HG02678 (cell line): ENCODE measurements at regions not wholly inside any gene's neighbourhood (a gene's known extent, or its start where the extent isn't known, plus 50 kb on each side); places are given as distances from the start of the nearest gene placed in this dataset.
A peak's percentile ranks its signal among the peaks of the same experiment; 100 is the strongest.
"Not testable (repeated sequence)": the region's sequence is repeated elsewhere in the genome, so short reads cannot be mapped to it uniquely, and the experiment has no call there.

Experiments
- ATAC-seq: cut with Tn5 transposase; IDR thresholded peaks from one replicate; pipeline ENCODE4 v1.9.1; 2021; ENCODE audit warnings: mild to moderate bottlenecking, moderate library complexity; ENCODE audit not compliant: unreplicated experiment

DNA sequence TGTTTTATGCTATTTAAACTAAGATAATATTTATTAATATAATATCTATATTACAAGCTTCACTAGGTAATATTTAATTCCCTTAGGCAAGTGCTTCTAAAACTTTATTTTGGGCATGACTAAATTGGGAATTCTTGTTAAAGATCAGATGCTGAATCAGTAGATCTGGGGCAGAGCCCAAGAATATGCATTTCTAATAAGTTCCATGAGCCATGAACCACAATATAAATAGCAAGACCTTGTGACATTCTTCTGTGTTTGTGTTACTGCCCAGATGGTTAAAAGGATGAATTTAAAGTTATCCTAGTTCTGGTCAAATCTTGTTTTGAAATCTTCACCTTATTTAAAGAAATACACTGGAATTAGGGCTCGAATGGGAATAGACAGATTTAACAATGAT lies 258.4 kb upstream of the CACNA2D1 start:
- no peak for ATAC-seq

DNA sequence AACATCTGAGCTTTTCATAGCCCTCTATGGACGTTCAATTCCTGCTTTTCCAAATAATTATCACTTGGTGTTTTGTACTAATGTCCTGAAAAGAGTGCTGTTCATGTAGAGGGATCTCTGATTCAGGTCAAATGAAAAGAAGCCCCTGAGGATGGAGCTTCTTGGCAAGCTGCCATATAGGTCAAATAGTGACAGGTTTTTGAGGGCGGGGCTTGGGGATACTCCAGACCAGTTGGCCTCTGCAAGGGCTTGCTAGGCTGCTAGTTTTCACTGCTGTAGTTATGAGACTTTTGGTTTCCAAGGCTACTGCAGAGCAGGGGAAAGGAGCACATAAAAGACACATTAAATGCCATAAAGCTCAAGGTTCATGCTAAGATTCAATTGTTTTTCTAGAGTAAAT lies 257.2 kb upstream of the CACNA2D1 start:
- ATAC-seq, result no peak

DNA sequence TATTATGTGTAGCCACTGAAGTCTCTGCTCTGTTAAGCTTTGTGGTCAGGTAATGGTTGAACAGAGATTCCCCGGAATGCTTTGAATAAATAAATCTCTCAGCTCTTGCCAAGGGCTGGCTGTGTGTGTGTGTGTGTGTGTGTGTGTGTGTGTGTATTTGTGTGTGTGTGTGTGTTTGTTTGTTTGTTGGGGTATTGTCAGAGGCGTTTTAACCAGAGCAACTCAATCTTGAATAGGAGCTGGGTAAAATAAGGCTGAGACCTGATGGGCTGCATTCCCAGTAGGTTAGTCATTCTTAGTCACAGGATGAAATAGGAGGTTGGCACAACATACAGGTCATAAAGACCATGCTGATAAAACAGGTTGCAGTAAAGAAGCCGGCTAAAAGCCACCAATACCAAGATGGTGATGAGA lies 256.2 kb upstream of the CACNA2D1 start:
- no peak for ATAC-seq

DNA sequence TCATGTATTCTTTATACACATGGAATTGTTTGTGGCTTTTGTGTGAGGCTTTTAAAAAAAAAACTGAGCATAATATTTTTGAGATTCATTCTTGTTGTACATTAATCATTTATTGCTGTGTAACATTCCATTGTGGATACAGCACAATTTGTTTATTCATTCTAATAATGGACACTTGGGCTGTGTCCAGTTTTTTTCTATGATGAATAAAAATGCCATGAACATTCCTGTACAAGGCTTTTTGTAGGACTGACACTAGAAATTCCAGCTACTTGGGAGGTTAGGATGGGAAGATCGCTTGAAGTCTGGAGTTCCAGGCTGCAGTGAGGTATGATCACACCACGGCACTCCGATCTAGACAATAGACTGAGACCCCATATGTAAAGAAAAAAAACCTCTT lies 254.3 kb upstream of the CACNA2D1 start:
- no peak for ATAC-seq

DNA sequence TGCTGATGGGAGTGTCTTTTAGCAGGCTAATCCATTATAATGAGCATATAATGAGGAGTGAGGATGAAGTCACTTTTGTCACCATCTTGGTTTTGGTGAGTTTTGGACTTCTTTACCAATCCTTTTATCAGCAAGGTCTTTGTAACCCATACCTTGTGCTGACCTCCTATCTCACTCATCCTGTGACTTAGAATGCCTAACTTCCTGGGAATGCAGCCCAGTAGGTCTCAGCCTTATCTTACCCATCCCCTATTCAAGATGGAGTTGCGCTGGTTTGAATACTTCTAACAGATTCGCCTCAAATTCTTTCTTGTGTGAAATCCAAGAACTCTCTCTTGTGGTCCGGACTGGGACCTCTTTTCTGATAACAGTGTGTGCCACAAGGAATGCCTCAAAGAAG lies 253.1 kb upstream of the CACNA2D1 start:
- ATAC-seq, result no peak

DNA sequence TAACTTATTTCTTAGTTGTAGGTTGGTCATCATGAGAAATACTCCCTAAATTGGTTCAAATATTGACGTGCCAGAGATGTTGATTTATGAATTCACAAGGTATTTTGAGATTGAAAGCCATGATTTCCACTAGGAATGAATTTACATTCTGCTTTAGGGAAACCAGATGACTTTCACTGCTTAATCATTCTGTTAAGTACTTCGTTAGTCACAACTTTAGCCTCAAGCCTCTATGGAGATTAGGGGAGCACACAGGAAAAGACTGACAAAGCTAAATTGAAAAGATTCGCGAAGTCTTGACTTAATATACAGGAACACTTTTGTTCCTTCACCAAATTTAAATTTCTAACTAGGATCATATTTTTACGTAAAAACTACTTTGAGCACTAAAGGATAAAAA lies 250.4 kb upstream of the CACNA2D1 start:
- ATAC-seq, result no peak

DNA sequence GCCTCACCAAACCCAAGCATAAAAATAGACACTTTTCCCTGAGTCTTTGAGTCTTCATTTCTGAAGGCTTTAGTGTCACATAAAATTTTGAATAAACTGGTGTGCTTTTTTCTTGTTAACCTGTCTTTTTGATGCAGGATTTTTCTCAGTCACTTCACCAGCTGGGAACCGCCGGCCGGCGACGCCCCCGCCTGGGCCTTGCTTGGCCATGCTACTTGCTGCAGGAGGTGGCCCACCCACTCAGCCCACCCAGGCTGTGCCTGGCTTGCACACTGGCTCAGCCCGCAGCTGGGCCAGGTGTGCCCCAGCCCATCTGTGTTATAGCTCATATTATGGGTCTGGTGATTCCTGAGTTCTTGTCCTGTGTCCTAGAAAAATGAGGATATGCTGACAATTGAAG lies 247.4 kb upstream of the CACNA2D1 start:
- ATAC-seq, result no peak

DNA sequence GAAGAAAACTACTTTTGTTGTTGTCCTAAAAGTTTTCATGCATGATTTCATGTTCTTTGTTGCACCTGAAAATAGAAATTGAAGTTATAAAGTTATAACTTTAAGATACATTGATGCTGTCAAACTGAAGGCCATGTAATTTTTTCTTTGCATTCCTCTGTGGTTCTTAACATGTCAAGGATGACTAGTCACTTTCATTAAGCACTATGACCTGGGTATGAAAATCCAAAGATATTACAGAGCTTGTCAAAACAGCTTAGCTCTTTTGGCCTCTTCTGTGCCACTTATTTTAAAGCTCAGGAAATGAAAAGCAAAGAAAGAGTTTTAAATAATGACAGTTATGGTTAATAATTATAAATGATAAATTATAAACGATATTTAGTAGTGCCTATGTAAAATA lies 241.6 kb upstream of the CACNA2D1 start:
- no peak for ATAC-seq

DNA sequence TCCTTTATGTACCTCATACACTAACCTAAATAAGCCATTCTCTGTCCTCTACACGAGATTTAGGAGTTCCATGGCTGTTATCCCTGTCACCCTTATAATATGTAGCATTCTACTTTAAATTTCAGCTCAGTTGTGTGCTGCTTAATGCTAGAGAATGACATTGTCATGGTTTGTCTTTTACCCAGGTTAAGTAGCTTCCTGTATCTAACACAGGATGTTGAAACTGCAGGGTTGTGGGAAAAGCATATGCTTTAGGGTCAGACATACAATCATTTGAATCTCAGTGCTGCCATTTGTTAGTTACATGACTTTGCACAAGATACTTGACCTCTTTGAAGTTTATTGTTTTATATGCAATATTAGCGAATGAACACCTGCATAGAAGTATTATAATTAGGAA lies 235.1 kb upstream of the CACNA2D1 start:
- ATAC-seq, result peak; percentile 41

DNA sequence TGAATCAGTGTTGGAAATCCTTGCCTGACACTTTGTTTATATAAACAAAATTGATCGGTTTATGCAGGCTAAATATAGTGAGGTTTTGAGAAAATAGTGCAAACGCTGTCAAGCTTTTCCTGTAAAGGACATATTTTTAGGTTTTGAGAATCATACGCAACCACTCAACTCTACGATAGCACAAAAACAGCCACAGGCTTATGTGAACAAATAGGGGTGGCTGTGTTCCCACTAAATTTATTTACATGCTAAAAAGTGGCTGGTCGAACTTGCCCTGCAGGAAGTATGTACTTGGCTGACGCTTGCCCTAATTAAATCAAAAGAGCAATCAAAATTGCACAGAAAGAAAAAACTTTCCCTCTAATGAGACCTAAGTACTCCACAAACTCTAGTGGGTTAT lies 234.7 kb upstream of the CACNA2D1 start:
- ATAC-seq, result no peak

DNA sequence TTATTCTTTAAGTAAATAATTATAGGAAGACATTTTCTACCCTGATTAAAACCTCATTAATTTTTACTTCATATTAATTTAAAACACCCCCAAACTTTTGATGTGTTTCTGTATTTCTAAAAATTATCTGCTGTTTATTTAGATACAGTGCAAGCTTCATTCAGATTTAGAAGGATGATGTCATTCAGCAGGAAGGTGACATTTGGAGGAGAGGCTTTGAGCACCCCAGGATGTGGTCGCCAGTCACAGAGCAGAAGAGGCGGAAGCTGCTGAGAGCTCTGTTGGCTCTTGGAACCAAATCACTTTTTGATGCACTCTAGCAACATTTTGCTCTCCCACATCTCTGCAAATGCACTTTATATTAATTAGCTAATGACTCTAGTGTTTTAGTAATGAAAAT lies 233.9 kb upstream of the CACNA2D1 start:
- peak; percentile 74 for ATAC-seq

DNA sequence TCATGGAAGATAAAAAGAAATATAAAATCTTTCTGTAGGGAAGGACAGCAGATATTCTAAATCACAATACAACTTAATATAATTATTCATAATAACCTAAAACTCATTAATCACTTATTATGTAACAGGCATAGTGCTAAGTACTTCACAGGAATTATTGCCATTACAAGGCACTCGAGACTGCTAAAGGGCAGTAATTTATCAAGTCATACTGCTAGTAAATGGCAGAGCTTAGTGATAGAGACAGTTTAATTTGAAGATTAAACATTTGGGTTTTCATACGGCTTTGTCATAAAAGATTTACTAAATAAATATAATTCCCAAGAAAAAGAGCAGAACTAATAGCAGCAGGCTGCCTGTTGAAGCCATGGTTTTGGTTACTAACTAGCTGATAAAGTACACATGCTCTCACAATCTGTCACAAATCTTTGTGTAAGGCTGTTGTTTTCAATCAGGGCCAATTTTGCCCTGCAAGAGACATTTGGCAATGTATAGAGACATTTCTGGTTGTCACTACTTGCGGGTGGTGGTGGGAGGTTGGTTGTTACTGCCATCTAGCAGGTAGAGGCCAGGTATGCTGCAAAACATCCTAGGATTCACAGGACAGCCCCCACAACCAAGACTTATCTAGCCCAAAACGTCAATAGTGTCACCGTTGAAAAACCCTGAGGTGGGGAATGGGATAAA lies 233.3 kb upstream of the CACNA2D1 start:
- ATAC-seq, result no peak

DNA sequence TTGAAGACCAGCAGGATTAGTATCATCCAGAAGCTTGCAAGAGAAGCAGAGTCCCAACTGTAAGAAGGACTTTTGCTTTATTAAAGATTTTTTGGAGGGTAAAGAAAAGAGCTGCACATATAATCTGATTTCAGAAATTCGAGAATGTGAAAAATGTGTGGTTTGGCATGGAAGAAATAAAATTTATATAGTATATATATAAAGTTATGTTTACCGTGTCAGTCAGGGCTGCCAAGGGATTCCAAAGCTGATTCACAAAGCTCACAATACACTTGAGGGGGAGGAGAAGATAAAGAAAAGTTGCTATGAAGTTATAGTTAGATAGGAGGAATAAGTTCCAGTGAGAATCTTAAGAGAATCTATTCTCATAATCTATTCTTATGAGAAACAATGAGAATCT lies 231.8 kb upstream of the CACNA2D1 start:
- ATAC-seq, result no peak

DNA sequence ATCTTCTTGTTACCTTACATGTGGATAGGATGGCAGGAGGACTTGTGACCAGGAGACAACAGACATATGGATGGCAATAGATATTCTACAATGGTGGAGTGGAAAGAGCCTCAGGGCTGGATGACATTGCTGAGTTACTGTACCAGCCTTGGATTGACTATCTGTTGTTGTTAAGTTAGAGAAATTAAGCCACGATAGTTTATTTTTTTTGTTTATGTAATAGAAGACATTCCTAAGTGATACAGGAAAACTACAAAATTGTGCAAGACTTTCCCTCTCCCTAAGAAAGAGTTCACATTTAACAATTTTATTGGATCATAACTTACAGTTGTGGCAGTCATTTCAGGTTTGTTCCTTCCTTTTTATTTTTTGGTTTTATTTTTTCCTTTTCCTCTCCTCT lies 230.7 kb upstream of the CACNA2D1 start:
- ATAC-seq, result no peak

DNA sequence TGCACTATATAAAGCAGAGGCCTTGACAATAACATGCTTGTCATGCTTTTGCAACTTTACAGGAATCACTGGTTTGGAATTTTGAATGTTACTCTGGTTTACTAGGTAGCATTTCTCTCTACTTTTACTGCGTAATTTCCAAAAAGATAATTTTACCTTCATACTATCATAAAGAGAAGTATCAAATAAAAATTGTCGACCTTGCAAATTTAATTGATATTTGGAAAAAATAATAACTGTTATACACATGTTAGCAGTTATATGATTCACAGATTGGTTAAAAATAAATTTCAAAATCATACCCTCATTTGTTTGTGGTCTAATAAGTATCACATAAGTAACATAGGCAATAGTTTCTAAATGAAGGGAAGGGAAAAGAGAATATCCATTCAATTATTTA lies 228.5 kb upstream of the CACNA2D1 start:
- ATAC-seq, result no peak

DNA sequence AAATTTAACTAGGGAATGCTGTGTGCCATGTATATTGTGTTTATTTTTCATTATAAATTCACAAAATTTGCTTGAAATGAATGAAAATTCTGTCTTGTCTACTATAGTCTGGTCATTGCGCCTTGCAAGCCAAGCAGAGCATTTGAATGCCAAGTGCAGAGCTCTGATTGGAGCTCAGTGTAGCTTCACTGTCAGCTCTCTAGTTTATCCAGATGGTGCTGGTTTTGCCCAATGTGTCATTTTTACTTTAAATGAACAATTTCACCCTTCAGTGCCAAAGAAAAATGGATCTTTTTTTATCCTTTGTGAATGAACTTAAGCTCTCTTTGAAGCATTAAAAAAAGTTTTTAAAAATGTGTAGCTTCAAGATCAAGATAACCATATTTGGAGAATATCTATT lies 225.6 kb upstream of the CACNA2D1 start:
- ATAC-seq, result no peak

DNA sequence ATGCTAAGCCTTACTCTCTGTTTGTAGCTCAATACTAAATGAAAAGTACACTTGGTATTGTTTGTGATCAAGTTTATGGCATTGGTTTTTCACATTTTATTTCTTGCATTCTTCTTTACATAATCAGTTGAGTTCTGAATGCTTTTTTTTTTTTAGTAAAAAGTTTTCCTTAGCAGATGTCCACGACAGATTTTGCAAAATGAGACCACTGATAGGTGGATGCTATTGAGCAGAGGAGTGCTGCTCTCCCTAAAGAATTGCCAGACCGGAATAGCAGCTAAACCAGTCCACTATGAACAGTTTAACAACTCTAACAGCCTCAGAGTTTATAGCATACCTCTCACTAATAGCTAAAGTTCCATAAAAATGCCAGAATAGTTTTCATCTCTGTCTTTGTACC lies 225.1 kb upstream of the CACNA2D1 start:
- no peak for ATAC-seq

DNA sequence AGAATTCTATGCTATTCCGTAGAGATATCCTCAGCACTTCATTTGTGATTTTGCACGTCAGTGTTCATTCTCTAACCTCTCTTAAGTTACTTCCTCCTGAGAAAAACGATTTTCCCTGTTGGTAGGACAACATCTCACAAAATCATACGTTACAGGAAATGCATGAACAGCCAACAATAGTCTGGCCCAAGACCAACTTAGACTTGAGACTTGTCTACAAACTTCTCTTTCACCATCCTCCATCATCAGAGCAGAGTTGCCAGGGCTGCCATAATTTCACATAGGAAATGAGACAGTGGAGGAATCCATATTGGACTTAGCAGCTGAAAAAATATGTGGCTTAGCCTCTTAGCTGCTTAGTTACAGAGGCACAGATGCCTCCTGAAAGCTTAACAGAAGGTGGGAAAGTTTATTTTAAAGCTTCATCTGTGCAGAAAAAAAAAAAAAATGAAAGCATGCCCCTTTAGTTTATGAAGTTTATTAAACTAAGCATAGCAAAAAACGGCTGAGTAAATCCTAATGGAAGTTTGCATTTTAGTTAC lies 222.5 kb upstream of the CACNA2D1 start:
- no peak for ATAC-seq

DNA sequence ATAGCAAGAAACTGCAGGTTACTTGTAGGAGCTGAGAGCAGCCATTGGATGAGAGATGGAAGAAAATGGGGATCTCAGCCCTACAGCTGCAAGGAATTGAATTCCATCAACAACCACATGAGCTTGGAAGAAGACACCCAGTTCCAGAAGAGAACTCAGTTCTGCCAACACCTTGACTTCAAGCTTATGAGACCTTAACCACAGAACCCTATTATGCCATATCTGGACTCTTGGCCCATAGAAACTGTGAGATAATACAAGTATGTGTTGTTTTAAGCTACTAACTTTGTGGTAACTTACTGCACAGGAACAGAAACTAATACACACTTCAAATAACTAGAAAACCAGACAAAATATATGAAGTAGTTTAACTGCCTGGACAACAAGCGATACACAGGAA lies 212.4 kb upstream of the CACNA2D1 start:
- no peak for ATAC-seq

DNA sequence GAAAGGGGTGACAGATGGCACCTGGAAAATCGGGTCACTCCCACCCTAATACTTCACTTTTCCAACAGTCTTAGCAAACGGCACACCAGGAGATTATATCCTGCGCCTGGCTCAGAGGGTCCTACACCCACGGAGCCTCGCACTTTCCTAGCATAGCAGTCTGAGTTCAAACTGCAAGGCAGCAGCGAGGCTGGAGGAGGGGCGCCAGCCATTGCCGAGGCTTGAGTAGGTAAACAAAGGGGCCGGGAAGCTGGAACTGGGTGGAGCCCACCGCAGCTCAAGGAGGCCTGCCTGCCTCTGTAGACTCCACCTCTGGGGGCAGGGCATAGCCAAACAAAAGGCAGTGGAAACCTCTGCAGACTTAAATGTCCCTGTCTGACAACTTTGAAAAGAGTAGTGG lies 206.5 kb upstream of the CACNA2D1 start:
- ATAC-seq, result not testable (repeated sequence)

DNA sequence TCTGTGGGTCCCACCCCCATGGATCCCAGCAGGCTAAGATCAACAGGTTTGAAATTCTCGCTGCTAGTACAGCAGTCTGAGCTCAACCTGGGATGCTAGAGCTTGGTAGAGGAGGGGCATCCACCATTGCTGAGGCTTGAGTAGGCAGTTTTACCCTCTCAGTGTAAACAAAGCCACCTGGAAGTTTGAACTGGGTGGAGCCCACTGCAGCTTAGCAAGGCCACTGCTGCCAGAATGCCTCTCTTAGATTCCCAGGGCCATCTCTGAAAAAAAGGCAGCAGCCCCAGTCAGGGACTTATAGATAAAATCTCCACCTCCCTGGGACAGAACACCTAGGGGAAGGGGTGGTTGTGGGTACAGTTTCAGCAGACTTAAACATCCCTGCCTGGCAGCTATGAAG lies 190.0 kb upstream of the CACNA2D1 start:
- ATAC-seq, result no peak

DNA sequence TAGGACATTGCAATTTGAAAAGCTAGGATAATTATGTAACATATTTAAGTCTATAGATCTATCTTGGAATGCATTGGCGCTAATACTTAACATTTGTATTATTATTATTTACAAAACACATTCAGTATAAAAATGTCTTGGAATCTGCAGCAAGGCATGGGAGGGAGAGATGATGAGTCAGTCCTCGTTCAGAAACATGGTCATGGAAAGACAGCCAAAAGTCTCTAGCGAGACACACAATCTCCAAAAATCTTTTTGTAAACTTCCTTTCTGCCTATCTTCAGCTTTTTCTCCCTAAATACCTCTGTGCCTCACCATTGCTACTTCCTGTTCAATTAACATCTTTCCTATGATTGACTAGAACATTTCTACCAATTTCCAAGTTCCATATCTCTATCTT lies 188.4 kb upstream of the CACNA2D1 start:
- ATAC-seq, result no peak

DNA sequence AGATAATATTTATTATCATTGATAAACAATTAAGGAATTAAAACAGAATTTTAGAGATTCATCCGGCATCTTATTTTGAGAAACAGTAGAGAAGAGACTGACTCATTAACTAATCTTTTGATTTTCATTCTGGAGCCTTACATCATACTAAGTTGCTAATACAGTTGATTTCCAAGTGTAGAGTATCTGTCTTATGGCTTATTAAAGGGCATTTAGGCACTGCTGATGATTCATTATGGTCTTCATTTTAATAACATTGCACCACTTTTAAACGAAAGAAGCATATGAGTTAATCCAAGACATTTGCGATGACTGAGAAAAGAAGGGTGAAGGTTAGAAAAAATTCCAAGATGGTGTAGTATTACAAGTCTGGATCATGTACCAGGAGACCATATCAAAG lies 186.0 kb upstream of the CACNA2D1 start:
- ATAC-seq, result no peak
